ENCODE measurements at regions not wholly inside any gene's neighbourhood (a gene's known extent, or its start where the extent isn't known, plus 50 kb on each side); places are given as distances from the start of the nearest gene placed in this dataset.

DNA sequence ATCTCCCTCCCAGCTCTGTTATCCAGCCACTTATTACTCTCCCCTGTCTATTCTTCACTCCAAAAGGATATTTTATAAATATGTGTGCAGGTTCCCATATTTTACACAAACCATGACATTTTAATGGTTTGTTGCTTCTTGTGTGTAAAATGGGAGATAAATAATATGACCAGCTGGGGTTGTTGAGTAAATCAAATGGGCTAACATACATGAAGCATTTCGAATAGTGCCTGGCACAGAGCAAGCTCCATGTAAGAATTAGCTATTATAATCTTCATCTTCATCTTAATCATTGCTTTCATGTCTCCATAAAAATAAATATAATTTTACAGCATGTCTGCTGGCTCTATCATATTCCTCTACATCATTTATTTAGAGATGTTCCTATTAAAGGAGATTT is 283.1 kb downstream of the RAD51AP2 start:
- no peak for TF ChIP-seq CTCF (IDR thresholded peaks at IDR 0.05)
- Histone ChIP-seq H3K4me3 (no peak overlapping the region), H3K36me3 (no peaks in the 10 kb centered on the region), H3K27me3 (no peaks in the 10 kb centered on the region), H3K27ac (no peak overlapping the region), H3K4me1 (no peaks in the 10 kb centered on the region), H3K9me3 (no peaks in the 10 kb centered on the region)
- ATAC-seq (no peak), DNase-seq (no peak)
- intact Hi-C loops (cut with DNase I), result no loop called here

DNA sequence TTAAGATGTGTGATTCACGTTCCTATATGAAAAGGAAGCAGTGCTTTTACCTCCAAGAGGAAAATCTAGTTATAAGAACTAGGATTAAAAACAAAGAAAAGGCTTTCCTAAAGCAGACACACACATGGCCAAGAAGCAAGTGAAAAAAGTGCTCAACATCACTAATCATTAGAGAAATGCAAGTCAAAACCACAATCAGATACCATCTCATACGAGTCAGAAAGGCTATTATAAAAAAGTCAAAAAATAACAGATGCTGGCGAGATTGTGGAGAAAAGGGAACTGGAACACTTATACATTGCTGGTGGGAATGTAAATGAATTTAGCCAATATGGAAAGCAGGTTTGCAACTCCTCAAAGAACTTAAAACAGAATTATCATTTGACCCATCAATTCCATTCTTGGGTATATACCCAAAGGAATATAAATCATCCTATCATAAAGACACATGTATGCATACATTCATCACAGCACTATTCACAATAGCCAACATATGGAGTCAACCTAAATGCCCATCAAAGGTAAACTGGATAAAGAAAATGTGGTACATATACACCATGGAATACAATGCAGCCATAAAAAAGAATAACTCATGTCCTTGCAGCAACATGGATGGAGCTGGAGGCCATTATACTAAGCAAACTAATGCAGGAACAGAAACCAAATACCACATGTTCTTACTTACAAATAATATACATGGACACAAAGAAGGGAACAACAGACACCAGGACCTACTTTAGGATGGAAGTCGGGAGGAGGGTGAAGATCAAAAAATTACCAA is 285.3 kb downstream of the RAD51AP2 start:
- Histone ChIP-seq H3K4me1 (no peaks in the 10 kb centered on the region), H3K9me3 (no peaks in the 10 kb centered on the region), H3K4me3 (no peak overlapping the region), H3K36me3 (no peaks in the 10 kb centered on the region), H3K27ac (no peak overlapping the region), H3K27me3 (no peaks in the 10 kb centered on the region)
- no peak for TF ChIP-seq CTCF (IDR thresholded peaks at IDR 0.05)
- no peak for DNase-seq
- no peak for ATAC-seq
- intact Hi-C loops (cut with DNase I), result no loop called here

DNA sequence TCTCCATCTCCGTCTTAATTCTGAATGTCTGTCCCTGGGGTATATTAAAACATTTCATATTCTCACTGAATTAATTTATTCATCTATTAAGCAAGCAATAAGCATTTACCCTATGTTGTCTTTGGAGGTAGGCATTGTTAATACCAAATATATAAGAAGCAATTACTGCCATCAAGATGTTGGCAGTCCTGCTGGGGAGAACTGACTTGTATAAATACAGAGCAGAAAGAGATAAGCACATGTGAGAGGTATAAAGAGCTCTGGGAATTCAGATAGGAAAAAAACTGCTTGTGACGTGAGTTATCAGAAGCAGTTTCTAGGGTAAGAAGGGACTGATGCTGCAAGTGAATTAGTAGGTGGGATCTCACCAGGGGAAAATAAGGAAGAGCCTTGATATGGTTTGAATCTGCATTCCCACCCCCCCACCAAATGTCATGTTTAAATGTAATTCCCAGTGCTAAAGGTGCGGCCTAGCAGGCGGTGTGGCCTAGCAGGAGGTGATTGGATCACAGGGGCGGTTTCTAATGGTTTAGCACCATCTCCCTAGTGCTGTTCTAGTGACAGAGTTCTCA is 286.8 kb downstream of the RAD51AP2 start:
- Histone ChIP-seq H3K27me3 (no peaks in the 10 kb centered on the region), H3K9me3 (no peaks in the 10 kb centered on the region), H3K27ac (no peak overlapping the region), H3K4me3 (no peak overlapping the region), H3K4me1 (no peaks in the 10 kb centered on the region), H3K36me3 (no peaks in the 10 kb centered on the region)
- intact Hi-C loops (cut with DNase I), result no loop called here
- ATAC-seq, result no peak
- no peak for DNase-seq
- TF ChIP-seq CTCF (IDR thresholded peaks at IDR 0.05), result no peak

DNA sequence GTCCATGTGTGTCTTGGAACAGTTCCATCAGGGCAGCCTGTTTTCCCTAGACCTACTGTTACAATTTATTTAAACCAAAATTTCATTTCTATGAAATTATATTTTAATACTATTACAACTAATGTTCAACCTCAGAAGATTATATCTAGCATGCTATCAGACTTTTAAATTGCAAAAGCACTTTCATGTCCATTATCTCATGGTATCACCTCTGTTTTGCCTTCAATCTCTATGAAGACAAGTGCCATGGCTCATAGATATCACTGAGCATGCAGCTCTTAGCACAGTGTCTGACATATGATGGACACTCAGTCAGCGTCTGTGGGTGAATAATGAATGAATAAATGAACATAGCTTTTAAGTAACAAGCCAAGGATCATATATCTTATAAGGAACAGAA is 288.8 kb downstream of the RAD51AP2 start:
- DNase-seq (no peak), ATAC-seq (no peak)
- TF ChIP-seq CTCF (IDR thresholded peaks at IDR 0.05), result no peak
- Histone ChIP-seq H3K36me3 (no peaks in the 10 kb centered on the region), H3K27me3 (no peaks in the 10 kb centered on the region), H3K4me3 (no peak overlapping the region), H3K27ac (no peak overlapping the region), H3K9me3 (no peaks in the 10 kb centered on the region), H3K4me1 (no peaks in the 10 kb centered on the region)
- intact Hi-C loops (cut with DNase I), result no loop called here

GRCh38 chr2:17228461-17228860 is 289.8 kb downstream of the RAD51AP2 start:
- H3K36me3 ChIP-seq, result no peaks in the 10 kb centered on the region
- H3K4me3 ChIP-seq, result no peak overlapping the region
- intact Hi-C loops (cut with DNase I), result no loop called here
- no peak overlapping the region for H3K27ac ChIP-seq
- no peaks in the 10 kb centered on the region for H3K4me1 ChIP-seq
- DNase-seq (no peak), ATAC-seq (no peak)
- TF ChIP-seq CTCF (IDR thresholded peaks at IDR 0.05), result no peak
- H3K9me3 ChIP-seq, result no peaks in the 10 kb centered on the region
- H3K27me3 ChIP-seq, result no peaks in the 10 kb centered on the region

Measured in left lung (tissue), 4 donors.